ENCODE measurements at regions not wholly inside any gene's neighbourhood (a gene's known extent, or its start where the extent isn't known, plus 50 kb on each side); places are given as distances from the start of the nearest gene placed in this dataset.

GRCh38 chr5:66450237-66450636 is 146.0 kb upstream of the MAST4 start:
- no peak overlapping the region for H3K4me3 ChIP-seq
- no peaks in the 10 kb centered on the region for H3K27me3 ChIP-seq
- H3K9me3 ChIP-seq = peaks cover 0 to 5% (median 0%) of the 10 kb centered on the region in 4 donors
- no peak overlapping the region for H3K27ac ChIP-seq
- 95 to 96% methylated on average over 4 to 6 of the region's 6 CpGs for WGBS, 2 donors
- no peaks in the 10 kb centered on the region for H3K36me3 ChIP-seq
- DNase-seq (no peak), ATAC-seq (ENCODE audit: low FRiP score in 2 of 2) (no peak)
- TF ChIP-seq POLR2A (IDR thresholded peaks at IDR 0.05) (no peak), POLR2AphosphoS5 (IDR thresholded peaks at IDR 0.05) (no peak), EP300 (IDR thresholded peaks at IDR 0.05) (no peak), CTCF (IDR thresholded peaks at IDR 0.05) (no peak)
- H3K4me1 ChIP-seq = peaks cover 0 to 6% (median 0%) of the 10 kb centered on the region in 4 donors

- no peak for TF ChIP-seq POLR2AphosphoS5 (IDR thresholded peaks at IDR 0.05)
- TF ChIP-seq EP300 (IDR thresholded peaks at IDR 0.05) = no peak
- no peak for TF ChIP-seq POLR2A (IDR thresholded peaks at IDR 0.05)
- TF ChIP-seq CTCF (IDR thresholded peaks at IDR 0.05) = no peak
- Histone ChIP-seq H3K27ac (no peak overlapping the region), H3K27me3 (no peaks in the 10 kb centered on the region), H3K4me3 (no peak overlapping the region), H3K4me1 (peaks cover 0 to 6% (median 0%) of the 10 kb centered on the region in 4 donors), H3K9me3 (peaks cover 0 to 5% (median 0%) of the 10 kb centered on the region in 4 donors), H3K36me3 (no peaks in the 10 kb centered on the region)
- 59 to 68% methylated on average over 2 of the region's 2 CpGs for WGBS, 2 donors
- DNase-seq (no peak), ATAC-seq (ENCODE audit: low FRiP score in 2 of 2) (no peak)
Observed at GRCh38 chr5:66450988-66451387, 145.2 kb upstream of the MAST4 start.

GRCh38 chr5:66452109-66452508 is 144.1 kb upstream of the MAST4 start:
- no peak for DNase-seq
- H3K27me3 ChIP-seq = no peaks in the 10 kb centered on the region
- ATAC-seq (ENCODE audit: low FRiP score in 2 of 2) = no peak
- no peaks in the 10 kb centered on the region for H3K36me3 ChIP-seq
- H3K4me1 ChIP-seq = peaks cover 0 to 6% (median 0%) of the 10 kb centered on the region in 4 donors
- no peak overlapping the region for H3K27ac ChIP-seq
- no peak for TF ChIP-seq CTCF (IDR thresholded peaks at IDR 0.05)
- TF ChIP-seq EP300 (IDR thresholded peaks at IDR 0.05) = no peak
- TF ChIP-seq POLR2AphosphoS5 (IDR thresholded peaks at IDR 0.05) = no peak
- 75 to 82% methylated on average over 1 of the region's 1 CpG for WGBS, 2 donors
- peaks cover 0 to 5% (median 0%) of the 10 kb centered on the region in 4 donors for H3K9me3 ChIP-seq
- no peak overlapping the region for H3K4me3 ChIP-seq

GRCh38 chr5:66454186-66455078 is 141.8 kb upstream of the MAST4 start:
- Histone ChIP-seq H3K4me3 (peak overlapping the region in 2 of 4 donors; percentile 28 to 31), H3K36me3 (no peaks in the 10 kb centered on the region), H3K9me3 (peaks cover 0 to 5% (median 0%) of the 10 kb centered on the region in 4 donors), H3K4me1 (peaks cover 0 to 6% (median 0%) of the 10 kb centered on the region in 4 donors), H3K27me3 (no peaks in the 10 kb centered on the region), H3K27ac (peak overlapping the region in 1 of 4 donors; percentile 59)
- WGBS, 2 donors = 43 to 58% methylated on average over 13 of the region's 13 CpGs
- DNase-seq (no peak), ATAC-seq (ENCODE audit: low FRiP score in 2 of 2) (peak; percentile 30 to 62)
- no peak for TF ChIP-seq CTCF (IDR thresholded peaks at IDR 0.05)
- no peak for TF ChIP-seq POLR2AphosphoS5 (IDR thresholded peaks at IDR 0.05)
- TF ChIP-seq EP300 (IDR thresholded peaks at IDR 0.05) = no peak
- no peak for TF ChIP-seq POLR2A (IDR thresholded peaks at IDR 0.05)

Data from upper lobe of left lung (tissue), 6 donors.